Testis (tissue), 2 donors: ENCODE measurements at regions not wholly inside any gene's neighbourhood (a gene's known extent, or its start where the extent isn't known, plus 50 kb on each side); places are given as distances from the start of the nearest gene placed in this dataset.

Experiments
- POLR2A ChIP-seq: fragments of 450-650 bp; IDR thresholded peaks from one replicate; pipeline ENCODE4 v1.6.1; 2017; ENCODE audit warnings: antibody characterized with exemption, mild to moderate bottlenecking, moderate library complexity
- TF ChIP-seq, protein P1 (sequence below), 3 experiments: fragments of 450-650 bp in 2 of 3; fragments of 200-600 bp in 1 of 3; sonication (generic) in 1 of 3; IDR thresholded peaks; one replicate each; pipeline ENCODE4 v1.5.1; 2016 to 2019; ENCODE audit warnings: antibody characterized with exemption in 3 of 3, mild to moderate bottlenecking in 2 of 3, moderate library complexity in 1 of 3

DNA sequence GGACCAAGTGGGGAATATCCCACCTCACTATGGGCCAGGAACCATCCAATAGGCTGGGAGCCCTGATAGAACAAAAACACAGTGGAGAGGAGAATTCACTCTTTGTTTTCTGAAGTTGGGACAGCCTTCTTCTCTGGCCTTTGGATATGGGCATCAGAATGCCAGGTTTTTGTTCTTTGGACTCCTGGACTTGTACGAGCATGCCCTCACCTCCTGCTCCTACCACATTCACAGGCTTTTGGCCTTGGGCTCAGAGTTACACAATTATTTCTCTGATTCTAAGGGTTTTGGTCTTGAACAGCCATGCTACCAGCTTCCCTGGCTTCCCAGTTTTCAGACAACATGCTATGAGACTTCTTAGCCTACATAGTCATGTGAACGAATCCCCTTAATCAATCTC is 732.9 kb upstream of the VRK2 start:
- TF ChIP-seq, protein P1, sequence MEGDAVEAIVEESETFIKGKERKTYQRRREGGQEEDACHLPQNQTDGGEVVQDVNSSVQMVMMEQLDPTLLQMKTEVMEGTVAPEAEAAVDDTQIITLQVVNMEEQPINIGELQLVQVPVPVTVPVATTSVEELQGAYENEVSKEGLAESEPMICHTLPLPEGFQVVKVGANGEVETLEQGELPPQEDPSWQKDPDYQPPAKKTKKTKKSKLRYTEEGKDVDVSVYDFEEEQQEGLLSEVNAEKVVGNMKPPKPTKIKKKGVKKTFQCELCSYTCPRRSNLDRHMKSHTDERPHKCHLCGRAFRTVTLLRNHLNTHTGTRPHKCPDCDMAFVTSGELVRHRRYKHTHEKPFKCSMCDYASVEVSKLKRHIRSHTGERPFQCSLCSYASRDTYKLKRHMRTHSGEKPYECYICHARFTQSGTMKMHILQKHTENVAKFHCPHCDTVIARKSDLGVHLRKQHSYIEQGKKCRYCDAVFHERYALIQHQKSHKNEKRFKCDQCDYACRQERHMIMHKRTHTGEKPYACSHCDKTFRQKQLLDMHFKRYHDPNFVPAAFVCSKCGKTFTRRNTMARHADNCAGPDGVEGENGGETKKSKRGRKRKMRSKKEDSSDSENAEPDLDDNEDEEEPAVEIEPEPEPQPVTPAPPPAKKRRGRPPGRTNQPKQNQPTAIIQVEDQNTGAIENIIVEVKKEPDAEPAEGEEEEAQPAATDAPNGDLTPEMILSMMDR (IDR thresholded peaks at IDR 0.05) = no peak
- no peak for TF ChIP-seq POLR2A
